ENCODE measurements at regions not wholly inside any gene's neighbourhood (a gene's known extent, or its start where the extent isn't known, plus 50 kb on each side); places are given as distances from the start of the nearest gene placed in this dataset.
"Not testable (repeated sequence)": the region's sequence is repeated elsewhere in the genome, so short reads cannot be mapped to it uniquely, and the experiment has no call there.

- DNase-seq: not testable (repeated sequence)
These were observed 112.6 kb downstream of the CRLF3 start for GRCh38 chr17:30711626-30712507.

GRCh38 chr17:30711176-30711575, 113.3 kb downstream of the CRLF3 start:
- not testable (repeated sequence) for DNase-seq

GRCh38 chr17:30710276-30711088, 114.0 kb downstream of the CRLF3 start:
- DNase-seq: not testable (repeated sequence)

GRCh38 chr17:30709561-30710275, 114.8 kb downstream of the CRLF3 start:
- not testable (repeated sequence) for DNase-seq

GRCh38 chr17:30709096-30709495, 115.4 kb downstream of the CRLF3 start:
- not testable (repeated sequence) for DNase-seq

GRCh38 chr17:30708241-30709078, 116.0 kb downstream of the CRLF3 start:
- peak; percentile 91 for DNase-seq

GRCh38 chr17:30707724-30708240, 116.7 kb downstream of the CRLF3 start:
- peak; percentile 85 for DNase-seq

GRCh38 chr17:30706461-30707335, 117.8 kb downstream of the CRLF3 start:
- not testable (repeated sequence) for DNase-seq

- not testable (repeated sequence) for DNase-seq
These were observed 118.5 kb downstream of the CRLF3 start for GRCh38 chr17:30706004-30706403.

- no peak for DNase-seq
These were observed 122.9 kb downstream of the CRLF3 start for GRCh38 chr17:30701498-30701989.

- not testable (repeated sequence) for DNase-seq
These were observed 123.7 kb downstream of the CRLF3 start for GRCh38 chr17:30700833-30701232.

GRCh38 chr17:30697619-30698460, 126.7 kb downstream of the CRLF3 start:
- DNase-seq: peak; percentile 73

- DNase-seq: no peak
These were observed 128.3 kb downstream of the CRLF3 start for GRCh38 chr17:30696234-30696633.

GRCh38 chr17:30695265-30695811, 129.2 kb downstream of the CRLF3 start:
- DNase-seq: not testable (repeated sequence)

GRCh38 chr17:30693772-30694171, 130.7 kb downstream of the CRLF3 start:
- not testable (repeated sequence) for DNase-seq

- not testable (repeated sequence) for DNase-seq
These were observed 135.1 kb downstream of the CRLF3 start for GRCh38 chr17:30689266-30690000.

- not testable (repeated sequence) for DNase-seq
These were observed 137.7 kb downstream of the CRLF3 start for GRCh38 chr17:30686538-30687479.

Measured in NCI-H510A treated with DMSO at 0.1 percent for 48 hours (cell line).